Fibroblast of lung (primary cell): ENCODE measurements at regions not wholly inside any gene's neighbourhood (a gene's known extent, or its start where the extent isn't known, plus 50 kb on each side); places are given as distances from the start of the nearest gene placed in this dataset.
"Not testable (repeated sequence)": the region's sequence is repeated elsewhere in the genome, so short reads cannot be mapped to it uniquely, and the experiment has no call there.

Source experiments
- DNase-seq, 2 donors: peaks; one replicate each; pipeline versions ENCODE4 v3.0.0 to v3.0.0-alpha.2; 2010; ENCODE audit warnings: low read depth in 2 of 2
- H2AFZ ChIP-seq: 2 replicates; pipeline ENCODE4 v1.5.1; 2012; ENCODE audit warnings: low read length, control low read depth, inconsistent platforms
- H3K27ac ChIP-seq: 2 replicates; pipeline ENCODE4 v1.5.1; 2011; ENCODE audit warnings: low read length, control low read depth; ENCODE audit not compliant: insufficient read depth
- H3K27me3 ChIP-seq: 2 replicates; pipeline ENCODE4 v1.5.1; 2011; ENCODE audit warnings: mild to moderate bottlenecking, low read length; ENCODE audit not compliant: control insufficient read depth, insufficient read depth
- H3K36me3 ChIP-seq: 2 replicates; pipeline ENCODE4 v1.5.1; 2011; ENCODE audit warnings: low read length; ENCODE audit not compliant: control insufficient read depth, insufficient read depth
- H3K4me1 ChIP-seq: 2 replicates; pipeline ENCODE4 v1.5.1; 2011; ENCODE audit warnings: low read length; ENCODE audit not compliant: control insufficient read depth, insufficient read depth; ENCODE audit errors: extremely low read depth
- H3K4me2 ChIP-seq: 2 replicates; pipeline ENCODE4 v1.5.1; 2011; ENCODE audit warnings: low read length, control low read depth; ENCODE audit not compliant: insufficient read depth; ENCODE audit errors: extremely low read depth
- H3K4me3 ChIP-seq, 4 experiments: fragments of 200-600 bp in 1 of 4; sonication (generic) in 1 of 4; replicated peaks in 1 of 4; 2 replicates each; pipeline ENCODE4 v1.5.1; 2011 to 2016; ENCODE audit warnings: low read length in 4 of 4, low read depth in 3 of 4, mild to moderate bottlenecking in 3 of 4, control low read depth in 2 of 4, inconsistent platforms in 1 of 4, mixed read lengths in 1 of 4; ENCODE audit not compliant: insufficient read depth in 1 of 4; ENCODE audit errors: control extremely low read depth in 1 of 4
- H3K79me2 ChIP-seq: 2 replicates; pipeline ENCODE4 v1.5.1; 2012; ENCODE audit warnings: mild to moderate bottlenecking, low read length, inconsistent platforms; ENCODE audit not compliant: control insufficient read depth, insufficient read depth
- H3K9ac ChIP-seq: 2 replicates; pipeline ENCODE4 v1.5.1; 2011; ENCODE audit warnings: mild to moderate bottlenecking, low read length, control low read depth; ENCODE audit not compliant: insufficient read depth
- H3K9me3 ChIP-seq: 2 replicates; pipeline ENCODE4 v1.5.1; 2012; ENCODE audit warnings: low read depth, low read length; ENCODE audit not compliant: control insufficient read depth, insufficient read depth
- H4K20me1 ChIP-seq: 2 replicates; pipeline ENCODE4 v1.5.1; 2011; ENCODE audit warnings: low read length; ENCODE audit not compliant: control insufficient read depth, insufficient read depth; ENCODE audit errors: extremely low read depth
- EZH2 ChIP-seq: IDR thresholded peaks from 2 replicates; pipeline ENCODE4 v1.5.1; 2012; ENCODE audit warnings: low read length, control low read depth, mild to moderate bottlenecking; ENCODE audit errors: missing control alignments
- TF ChIP-seq, protein P1 (sequence below), 2 donors: IDR thresholded peaks in 1 of 2; conservative IDR thresholded peaks in 1 of 2; 1 replicate in 1 of 2; 2 replicates in 1 of 2; pipeline ENCODE4 v1.5.1; 2011 to 2012; ENCODE audit warnings: low read length in 2 of 2, control low read depth in 1 of 2, inconsistent platforms in 1 of 2, low read depth in 1 of 2, mild to moderate bottlenecking in 1 of 2

DNA sequence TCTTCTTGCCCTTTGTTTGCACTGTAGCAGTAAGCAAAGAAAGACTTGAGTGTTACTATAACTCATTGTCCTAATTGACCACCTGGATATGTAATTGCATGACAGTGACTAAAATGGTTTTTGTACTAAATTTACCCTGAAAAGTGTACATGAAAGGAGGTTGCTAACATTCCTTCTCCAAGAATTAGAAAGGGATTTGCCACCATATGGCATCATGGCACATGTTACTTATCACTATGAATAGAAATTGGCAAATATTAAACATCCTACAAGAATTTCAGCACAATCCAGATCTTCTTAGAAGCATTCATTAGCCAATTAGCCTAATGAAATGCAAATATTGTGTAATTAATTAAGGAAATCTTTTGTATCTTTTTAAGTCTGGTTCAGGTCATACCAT, 834.2 kb downstream of the STPG2 start:
- DNase-seq = no peak
- Histone ChIP-seq H3K9ac (no peak overlapping the region), H3K27me3 (no peaks in the 10 kb centered on the region), H4K20me1 (no peaks in the 10 kb centered on the region), H3K27ac (no peak overlapping the region), H2AFZ (no peak overlapping the region), H3K9me3 (no peaks in the 10 kb centered on the region), H3K79me2 (no peaks in the 10 kb centered on the region), H3K36me3 (no peaks in the 10 kb centered on the region), H3K4me1 (no peaks in the 10 kb centered on the region), H3K4me2 (no peak overlapping the region), H3K4me3 (no peak overlapping the region)
- no peak for TF ChIP-seq EZH2
- TF ChIP-seq, protein P1, sequence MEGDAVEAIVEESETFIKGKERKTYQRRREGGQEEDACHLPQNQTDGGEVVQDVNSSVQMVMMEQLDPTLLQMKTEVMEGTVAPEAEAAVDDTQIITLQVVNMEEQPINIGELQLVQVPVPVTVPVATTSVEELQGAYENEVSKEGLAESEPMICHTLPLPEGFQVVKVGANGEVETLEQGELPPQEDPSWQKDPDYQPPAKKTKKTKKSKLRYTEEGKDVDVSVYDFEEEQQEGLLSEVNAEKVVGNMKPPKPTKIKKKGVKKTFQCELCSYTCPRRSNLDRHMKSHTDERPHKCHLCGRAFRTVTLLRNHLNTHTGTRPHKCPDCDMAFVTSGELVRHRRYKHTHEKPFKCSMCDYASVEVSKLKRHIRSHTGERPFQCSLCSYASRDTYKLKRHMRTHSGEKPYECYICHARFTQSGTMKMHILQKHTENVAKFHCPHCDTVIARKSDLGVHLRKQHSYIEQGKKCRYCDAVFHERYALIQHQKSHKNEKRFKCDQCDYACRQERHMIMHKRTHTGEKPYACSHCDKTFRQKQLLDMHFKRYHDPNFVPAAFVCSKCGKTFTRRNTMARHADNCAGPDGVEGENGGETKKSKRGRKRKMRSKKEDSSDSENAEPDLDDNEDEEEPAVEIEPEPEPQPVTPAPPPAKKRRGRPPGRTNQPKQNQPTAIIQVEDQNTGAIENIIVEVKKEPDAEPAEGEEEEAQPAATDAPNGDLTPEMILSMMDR (conservative IDR thresholded peaks at IDR 0.05 in 1 of 2, IDR thresholded peaks at IDR 0.05 in 1 of 2; ENCODE audit: low read depth in 1 of 2, low read length in 2 of 2) = no peak

DNA sequence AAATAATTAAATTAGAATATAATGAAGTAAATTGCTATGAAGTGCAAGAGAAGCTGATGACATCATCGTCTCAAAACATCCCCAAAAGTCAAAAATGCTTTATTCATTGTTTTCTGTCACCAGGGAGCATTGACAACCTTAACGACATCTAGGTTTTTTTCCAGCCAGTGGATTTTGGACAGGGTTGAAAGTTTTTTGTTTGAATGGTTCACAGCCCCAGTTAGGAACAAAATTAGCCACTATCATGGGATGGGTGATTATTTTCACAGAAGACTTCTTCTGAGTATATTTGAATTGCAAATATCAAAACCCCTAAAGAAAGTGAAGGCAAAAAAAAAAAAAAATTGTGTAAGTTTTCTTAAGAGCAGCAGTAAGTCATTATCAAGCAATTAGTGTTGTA, 826.1 kb downstream of the STPG2 start:
- no peak for DNase-seq
- H3K9me3 ChIP-seq = no peaks in the 10 kb centered on the region
- H3K4me2 ChIP-seq = no peak overlapping the region
- no peak for TF ChIP-seq EZH2
- TF ChIP-seq, protein P1 (conservative IDR thresholded peaks at IDR 0.05 in 1 of 2, IDR thresholded peaks at IDR 0.05 in 1 of 2; ENCODE audit: low read depth in 1 of 2, low read length in 2 of 2) = no peak
- H2AFZ ChIP-seq = no peak overlapping the region
- no peaks in the 10 kb centered on the region for H3K36me3 ChIP-seq
- H3K4me3 ChIP-seq = no peak overlapping the region
- H3K27me3 ChIP-seq = no peaks in the 10 kb centered on the region
- no peak overlapping the region for H3K9ac ChIP-seq
- H4K20me1 ChIP-seq = no peaks in the 10 kb centered on the region
- no peak overlapping the region for H3K27ac ChIP-seq
- no peaks in the 10 kb centered on the region for H3K79me2 ChIP-seq
- no peaks in the 10 kb centered on the region for H3K4me1 ChIP-seq

DNA sequence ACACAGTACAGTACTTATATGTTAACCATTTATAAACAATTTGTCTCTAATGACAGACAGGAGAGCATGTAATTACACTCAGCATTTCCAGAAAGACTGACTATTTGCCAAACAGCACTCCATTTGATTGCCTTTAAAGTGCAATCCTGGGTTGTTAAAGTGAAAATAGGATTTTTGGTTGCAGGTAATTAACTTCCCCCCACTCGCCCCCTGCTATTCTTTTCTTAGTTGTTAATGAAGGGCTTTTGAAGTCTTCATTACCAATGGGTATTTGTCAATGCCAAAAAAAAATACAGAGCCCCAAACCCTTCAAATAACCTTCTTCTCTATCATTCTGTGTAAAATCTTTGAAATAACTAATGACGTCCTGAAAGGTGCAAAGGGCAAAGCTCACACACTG, 825.6 kb downstream of the STPG2 start:
- Histone ChIP-seq H3K4me3 (no peak overlapping the region), H3K9ac (no peak overlapping the region), H2AFZ (no peak overlapping the region), H3K4me1 (no peaks in the 10 kb centered on the region), H3K27me3 (no peaks in the 10 kb centered on the region), H4K20me1 (no peaks in the 10 kb centered on the region), H3K4me2 (no peak overlapping the region), H3K36me3 (no peaks in the 10 kb centered on the region), H3K79me2 (no peaks in the 10 kb centered on the region), H3K9me3 (no peaks in the 10 kb centered on the region), H3K27ac (no peak overlapping the region)
- no peak for DNase-seq
- TF ChIP-seq, protein P1 (conservative IDR thresholded peaks at IDR 0.05 in 1 of 2, IDR thresholded peaks at IDR 0.05 in 1 of 2; ENCODE audit: low read depth in 1 of 2, low read length in 2 of 2) = no peak
- no peak for TF ChIP-seq EZH2

DNA sequence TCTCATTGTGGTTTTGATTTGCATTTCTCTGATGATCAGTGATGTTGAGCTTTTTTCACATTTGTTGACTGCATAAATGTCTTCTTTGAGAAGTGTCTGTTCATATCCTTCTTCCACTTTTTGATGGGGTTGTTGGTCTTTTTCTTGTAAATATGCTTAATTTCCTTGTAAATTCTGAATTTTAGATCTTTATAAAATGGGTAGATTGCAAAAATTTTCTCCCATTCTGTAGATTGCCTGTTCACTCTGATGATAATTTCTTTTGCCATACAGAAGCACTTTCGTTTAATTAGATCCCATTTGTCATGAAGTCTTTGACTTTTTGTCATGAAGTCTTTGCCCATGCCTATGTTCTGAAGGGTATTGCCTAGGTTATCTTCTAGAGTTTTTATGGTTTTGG, 817.5 kb downstream of the STPG2 start:
- not testable (repeated sequence) for H4K20me1 ChIP-seq, DNase-seq, H3K9ac ChIP-seq, H3K79me2 ChIP-seq, H3K27me3 ChIP-seq, H3K4me3 ChIP-seq, H3K9me3 ChIP-seq, H2AFZ ChIP-seq, H3K4me1 ChIP-seq, H3K36me3 ChIP-seq, H3K4me2 ChIP-seq, H3K27ac ChIP-seq
